GM23338 (cell line): ENCODE measurements at regions not wholly inside any gene's neighbourhood (a gene's known extent, or its start where the extent isn't known, plus 50 kb on each side); places are given as distances from the start of the nearest gene placed in this dataset.

ENCODE experiments used
- ATAC-seq: fragments of 200-7000 bp; cut with Tn5 transposase; 3 replicates; pipeline ENCODE4 v1.9.1; 2020
- DNase-seq: peaks from one replicate; pipeline ENCODE4 v3.0.0-alpha.2; 2015; ENCODE audit warnings: low spot score
- H2AFZ ChIP-seq: fragments of 200-600 bp; sonication (generic); 2 replicates; pipeline ENCODE4 v1.8.0; 2016; ENCODE audit warnings: antibody characterized with exemption, mild to moderate bottlenecking, moderate library complexity
- H3F3A ChIP-seq: fragments of 200-600 bp; sonication (generic); replicated peaks from 2 replicates; pipeline ENCODE4 v1.8.0; 2017; ENCODE audit warnings: antibody characterized with exemption, mixed run types, low read depth
- H3K27ac ChIP-seq: fragments of 200-600 bp; sonication (generic); 2 replicates; pipeline ENCODE4 v1.6.1; 2016; ENCODE audit warnings: low read depth
- H3K27me3 ChIP-seq: fragments of 200-600 bp; sonication (generic); 2 replicates; pipeline ENCODE4 v1.8.0; 2016; ENCODE audit warnings: mild to moderate bottlenecking, mixed run types, moderate library complexity; ENCODE audit not compliant: insufficient read depth
- H3K36me3 ChIP-seq: fragments of 200-600 bp; sonication (generic); 2 replicates; pipeline ENCODE4 v1.8.0; 2016; ENCODE audit warnings: mild to moderate bottlenecking; ENCODE audit not compliant: insufficient read depth
- H3K4me1 ChIP-seq: fragments of 200-600 bp; sonication (generic); 2 replicates; pipeline ENCODE4 v1.8.0; 2016; ENCODE audit warnings: mild to moderate bottlenecking, moderate library complexity; ENCODE audit not compliant: insufficient read depth
- H3K4me2 ChIP-seq: fragments of 200-600 bp; sonication (generic); 2 replicates; pipeline ENCODE4 v1.7.1; 2017; ENCODE audit warnings: mixed run types
- H3K4me3 ChIP-seq: fragments of 200-600 bp; sonication (generic); 2 replicates; pipeline ENCODE4 v1.6.1; 2016; ENCODE audit warnings: mixed run types
- H3K79me2 ChIP-seq: fragments of 200-600 bp; sonication (generic); replicated peaks from 2 replicates; pipeline ENCODE4 v1.8.0; 2017; ENCODE audit warnings: mild to moderate bottlenecking; ENCODE audit not compliant: insufficient read depth
- H3K9me2 ChIP-seq: fragments of 200-600 bp; sonication (generic); 2 replicates; pipeline ENCODE4 v1.8.0; 2017; ENCODE audit not compliant: insufficient read depth
- H4K20me1 ChIP-seq: fragments of 200-600 bp; sonication (generic); replicated peaks from 2 replicates; pipeline ENCODE4 v1.8.0; 2017; ENCODE audit warnings: mild to moderate bottlenecking; ENCODE audit not compliant: insufficient read depth
- H3K27ac Mint-ChIP-seq: 2 replicates; pipeline ENCODE4 v1.8.0; 2020; ENCODE audit warnings: inconsistent platforms, mild to moderate bottlenecking, moderate library complexity, mixed read lengths
- H3K27me3 Mint-ChIP-seq: 3 replicates; pipeline ENCODE4 v1.8.0; 2022; ENCODE audit warnings: low read depth, mild to moderate bottlenecking, moderate library complexity, mixed read lengths, inconsistent platforms; ENCODE audit not compliant: insufficient read depth, poor library complexity
- H3K36me3 Mint-ChIP-seq: 3 replicates; pipeline ENCODE4 v1.8.0; 2021; ENCODE audit warnings: low read depth, mild to moderate bottlenecking, inconsistent platforms, moderate library complexity, mixed read lengths
- H3K4me1 Mint-ChIP-seq: 3 replicates; pipeline ENCODE4 v1.8.0; 2020; ENCODE audit warnings: mild to moderate bottlenecking, inconsistent platforms, mixed read lengths
- H3K4me3 Mint-ChIP-seq: 3 replicates; pipeline ENCODE4 v1.8.0; 2021; ENCODE audit warnings: moderate library complexity, mild to moderate bottlenecking, inconsistent platforms, mixed read lengths
- H3K9me3 Mint-ChIP-seq: 3 replicates; pipeline ENCODE4 v1.8.0; 2020; ENCODE audit warnings: moderate library complexity, mild to moderate bottlenecking, inconsistent platforms, mixed read lengths
- CREB1 ChIP-seq: fragments of 250-450 bp; sonication (Bioruptor Pico); IDR thresholded peaks from 2 replicates; pipeline ENCODE4 v1.5.0; 2020; ENCODE audit warnings: low read depth, mild to moderate bottlenecking, moderate library complexity
- EZH2 ChIP-seq: fragments of 200-600 bp; sonication (generic); IDR thresholded peaks from one replicate; pipeline ENCODE4 v1.8.0; 2017; ENCODE audit warnings: antibody characterized with exemption, mild to moderate bottlenecking, low read depth; ENCODE audit not compliant: unreplicated experiment
- EZH2phosphoT487 ChIP-seq: fragments of 200-600 bp; sonication (generic); IDR thresholded peaks from one replicate; pipeline ENCODE4 v1.8.1; 2018; ENCODE audit warnings: antibody characterized with exemption; ENCODE audit not compliant: unreplicated experiment
- JUNB ChIP-seq: IDR thresholded peaks from one replicate; pipeline ENCODE4 v1.6.1; 2016; ENCODE audit warnings: antibody characterized with exemption; ENCODE audit not compliant: unreplicated experiment
- POLR2AphosphoS5 ChIP-seq: IDR thresholded peaks from 2 replicates; pipeline ENCODE4 v1.6.1; 2016; ENCODE audit warnings: antibody characterized with exemption, low read depth
- STAT1 ChIP-seq: IDR thresholded peaks from one replicate; pipeline ENCODE4 v1.6.1; 2016; ENCODE audit warnings: antibody characterized with exemption; ENCODE audit not compliant: unreplicated experiment
- ZNF114 ChIP-seq: fragments of 250-450 bp; sonication (Bioruptor Pico); IDR thresholded peaks from 2 replicates; pipeline ENCODE4 v1.5.0; 2020; ENCODE audit warnings: mild to moderate bottlenecking, moderate library complexity
- ZNF331 ChIP-seq: fragments of 250-450 bp; sonication (Bioruptor Pico); IDR thresholded peaks from 2 replicates; pipeline ENCODE4 v1.5.0; 2020; ENCODE audit warnings: low read depth, mild to moderate bottlenecking, moderate library complexity
- TF ChIP-seq, protein P1 (sequence below): IDR thresholded peaks from one replicate; pipeline ENCODE4 v1.6.1; 2018; ENCODE audit warnings: antibody characterized with exemption; ENCODE audit not compliant: unreplicated experiment
- TF ChIP-seq, protein P2 (sequence below): IDR thresholded peaks from 2 replicates; pipeline ENCODE4 v1.6.1; 2016; ENCODE audit warnings: antibody characterized with exemption
- TF ChIP-seq, protein P3 (sequence below), 2 experiments: fragments of 200-600 bp in 1 of 2; sonication (generic) in 1 of 2; conservative IDR thresholded peaks; 2 replicates each; pipeline versions ENCODE4 v1.5.1 to v1.6.1; 2016 to 2017; ENCODE audit warnings: antibody characterized with exemption in 2 of 2, low read depth in 2 of 2, mild to moderate bottlenecking in 2 of 2, moderate library complexity in 1 of 2

DNA sequence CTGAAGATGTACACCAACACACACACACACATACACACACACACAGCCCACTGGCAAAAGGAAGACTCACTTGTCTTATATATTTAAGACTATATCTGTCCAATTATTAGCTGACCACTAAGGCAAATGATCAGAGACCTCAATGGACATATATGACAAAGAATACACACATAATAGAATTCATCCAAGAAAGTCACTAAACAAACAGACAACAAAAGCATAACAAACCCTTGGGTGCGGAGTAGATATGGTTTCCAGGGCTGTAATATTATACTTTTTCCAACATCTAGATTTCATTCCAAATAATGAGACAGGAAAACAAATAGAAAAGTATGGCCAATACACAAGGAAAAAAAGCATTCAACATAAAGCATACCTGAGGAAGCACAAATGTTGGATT is 72.3 kb upstream of the PRICKLE2 start (continued):
- TF ChIP-seq, protein P1, sequence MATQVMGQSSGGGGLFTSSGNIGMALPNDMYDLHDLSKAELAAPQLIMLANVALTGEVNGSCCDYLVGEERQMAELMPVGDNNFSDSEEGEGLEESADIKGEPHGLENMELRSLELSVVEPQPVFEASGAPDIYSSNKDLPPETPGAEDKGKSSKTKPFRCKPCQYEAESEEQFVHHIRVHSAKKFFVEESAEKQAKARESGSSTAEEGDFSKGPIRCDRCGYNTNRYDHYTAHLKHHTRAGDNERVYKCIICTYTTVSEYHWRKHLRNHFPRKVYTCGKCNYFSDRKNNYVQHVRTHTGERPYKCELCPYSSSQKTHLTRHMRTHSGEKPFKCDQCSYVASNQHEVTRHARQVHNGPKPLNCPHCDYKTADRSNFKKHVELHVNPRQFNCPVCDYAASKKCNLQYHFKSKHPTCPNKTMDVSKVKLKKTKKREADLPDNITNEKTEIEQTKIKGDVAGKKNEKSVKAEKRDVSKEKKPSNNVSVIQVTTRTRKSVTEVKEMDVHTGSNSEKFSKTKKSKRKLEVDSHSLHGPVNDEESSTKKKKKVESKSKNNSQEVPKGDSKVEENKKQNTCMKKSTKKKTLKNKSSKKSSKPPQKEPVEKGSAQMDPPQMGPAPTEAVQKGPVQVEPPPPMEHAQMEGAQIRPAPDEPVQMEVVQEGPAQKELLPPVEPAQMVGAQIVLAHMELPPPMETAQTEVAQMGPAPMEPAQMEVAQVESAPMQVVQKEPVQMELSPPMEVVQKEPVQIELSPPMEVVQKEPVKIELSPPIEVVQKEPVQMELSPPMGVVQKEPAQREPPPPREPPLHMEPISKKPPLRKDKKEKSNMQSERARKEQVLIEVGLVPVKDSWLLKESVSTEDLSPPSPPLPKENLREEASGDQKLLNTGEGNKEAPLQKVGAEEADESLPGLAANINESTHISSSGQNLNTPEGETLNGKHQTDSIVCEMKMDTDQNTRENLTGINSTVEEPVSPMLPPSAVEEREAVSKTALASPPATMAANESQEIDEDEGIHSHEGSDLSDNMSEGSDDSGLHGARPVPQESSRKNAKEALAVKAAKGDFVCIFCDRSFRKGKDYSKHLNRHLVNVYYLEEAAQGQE, result no peak
- TF ChIP-seq EZH2phosphoT487, result no peak
- TF ChIP-seq ZNF331 (CRISPR knock-in tag), result no peak
- TF ChIP-seq, protein P2, sequence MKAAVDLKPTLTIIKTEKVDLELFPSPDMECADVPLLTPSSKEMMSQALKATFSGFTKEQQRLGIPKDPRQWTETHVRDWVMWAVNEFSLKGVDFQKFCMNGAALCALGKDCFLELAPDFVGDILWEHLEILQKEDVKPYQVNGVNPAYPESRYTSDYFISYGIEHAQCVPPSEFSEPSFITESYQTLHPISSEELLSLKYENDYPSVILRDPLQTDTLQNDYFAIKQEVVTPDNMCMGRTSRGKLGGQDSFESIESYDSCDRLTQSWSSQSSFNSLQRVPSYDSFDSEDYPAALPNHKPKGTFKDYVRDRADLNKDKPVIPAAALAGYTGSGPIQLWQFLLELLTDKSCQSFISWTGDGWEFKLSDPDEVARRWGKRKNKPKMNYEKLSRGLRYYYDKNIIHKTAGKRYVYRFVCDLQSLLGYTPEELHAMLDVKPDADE, result no peak
- no peak for TF ChIP-seq JUNB
- TF ChIP-seq, protein P3, sequence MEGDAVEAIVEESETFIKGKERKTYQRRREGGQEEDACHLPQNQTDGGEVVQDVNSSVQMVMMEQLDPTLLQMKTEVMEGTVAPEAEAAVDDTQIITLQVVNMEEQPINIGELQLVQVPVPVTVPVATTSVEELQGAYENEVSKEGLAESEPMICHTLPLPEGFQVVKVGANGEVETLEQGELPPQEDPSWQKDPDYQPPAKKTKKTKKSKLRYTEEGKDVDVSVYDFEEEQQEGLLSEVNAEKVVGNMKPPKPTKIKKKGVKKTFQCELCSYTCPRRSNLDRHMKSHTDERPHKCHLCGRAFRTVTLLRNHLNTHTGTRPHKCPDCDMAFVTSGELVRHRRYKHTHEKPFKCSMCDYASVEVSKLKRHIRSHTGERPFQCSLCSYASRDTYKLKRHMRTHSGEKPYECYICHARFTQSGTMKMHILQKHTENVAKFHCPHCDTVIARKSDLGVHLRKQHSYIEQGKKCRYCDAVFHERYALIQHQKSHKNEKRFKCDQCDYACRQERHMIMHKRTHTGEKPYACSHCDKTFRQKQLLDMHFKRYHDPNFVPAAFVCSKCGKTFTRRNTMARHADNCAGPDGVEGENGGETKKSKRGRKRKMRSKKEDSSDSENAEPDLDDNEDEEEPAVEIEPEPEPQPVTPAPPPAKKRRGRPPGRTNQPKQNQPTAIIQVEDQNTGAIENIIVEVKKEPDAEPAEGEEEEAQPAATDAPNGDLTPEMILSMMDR (conservative IDR thresholded peaks at IDR 0.05; ENCODE audit: low read depth in 2 of 2), result no peak
- TF ChIP-seq EZH2, result no peak
- TF ChIP-seq POLR2AphosphoS5, result no peak

DNA sequence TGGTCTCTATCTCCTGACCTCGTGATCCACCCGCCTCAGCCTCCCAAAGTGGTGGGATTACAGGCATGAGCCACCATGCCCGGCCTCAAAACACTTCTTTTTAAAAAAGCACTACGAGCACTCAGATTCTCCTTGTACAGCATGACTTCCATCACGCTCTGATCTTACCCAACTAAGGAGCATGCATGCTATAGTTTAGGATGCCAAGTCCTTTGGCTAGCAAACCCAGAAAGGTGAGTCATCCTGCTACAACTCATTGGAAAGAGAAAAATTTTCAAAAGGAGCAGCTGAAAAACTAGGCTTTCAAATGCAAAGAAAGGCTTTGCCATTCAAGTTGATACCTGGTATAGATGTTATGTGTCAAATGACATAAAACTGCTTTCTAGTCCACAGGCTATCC is 70.3 kb upstream of the PRICKLE2 start:
- Histone ChIP-seq H4K20me1 (no peaks in the 10 kb centered on the region), H2AFZ (no peak overlapping the region), H3K27ac (no peak overlapping the region), H3K36me3 (0 out of 2 replicates have a peak, but pooled peaks cover 3% of the 10 kb centered on the region), H3F3A (no peaks in the 10 kb centered on the region), H3K27me3 (no peaks in the 10 kb centered on the region), H3K4me2 (no peak overlapping the region), H3K9me2 (no peaks in the 10 kb centered on the region), H3K4me3 (no peak overlapping the region), H3K4me1 (no peaks in the 10 kb centered on the region), H3K79me2 (no peaks in the 10 kb centered on the region)
- Mint-ChIP-seq H3K27me3 (no peaks in the 10 kb centered on the region), H3K36me3 (peaks cover 12% of the 10 kb centered on the region; the same call in 2 of the 3 replicates), H3K4me3 (no peak overlapping the region), H3K9me3 (peaks cover 17% of the 10 kb centered on the region), H3K4me1 (no peaks in the 10 kb centered on the region), H3K27ac (no peak overlapping the region)
- DNase-seq (no peak), ATAC-seq (no peak)
- TF ChIP-seq, protein P2, result no peak
- TF ChIP-seq POLR2AphosphoS5 (no peak), EZH2phosphoT487 (no peak), CREB1 (CRISPR knock-in tag) (no peak), ZNF331 (CRISPR knock-in tag) (no peak), ZNF114 (CRISPR knock-in tag) (no peak), EZH2 (no peak), STAT1 (no peak)
